ENCODE measurements at regions not wholly inside any gene's neighbourhood (a gene's known extent, or its start where the extent isn't known, plus 50 kb on each side); places are given as distances from the start of the nearest gene placed in this dataset.
"Not testable (repeated sequence)": the region's sequence is repeated elsewhere in the genome, so short reads cannot be mapped to it uniquely, and the experiment has no call there.

GRCh38 chr13:104577071-104577815, 1511.0 kb upstream of the SLC10A2 start:
- in situ Hi-C loops (cut with HindIII; ENCODE audit: low sequenced_read_pairs) = no loop called here
- no peak for DNase-seq (ENCODE audit: low spot score)

GRCh38 chr13:104571893-104572229, 1505.6 kb upstream of the SLC10A2 start:
- in situ Hi-C loops (cut with HindIII; ENCODE audit: low sequenced_read_pairs) = no loop called here

GRCh38 chr13:104571161-104571892, 1505.1 kb upstream of the SLC10A2 start:
- DNase-seq (ENCODE audit: low spot score) = peak; percentile 76
- in situ Hi-C loops (cut with HindIII; ENCODE audit: low sequenced_read_pairs) = no loop called here

More at GRCh38 chr13:104571893-104572229, 1505.6 kb upstream of the SLC10A2 start:
- DNase-seq (ENCODE audit: low spot score) = no peak

GRCh38 chr13:104567114-104567513, 1500.9 kb upstream of the SLC10A2 start:
- in situ Hi-C loops (cut with HindIII; ENCODE audit: low sequenced_read_pairs) = no loop called here
- no peak for DNase-seq (ENCODE audit: low spot score)

- in situ Hi-C loops (cut with HindIII; ENCODE audit: low sequenced_read_pairs) = no loop called here
- DNase-seq (ENCODE audit: low spot score) = no peak
Measured at GRCh38 chr13:104565888-104566287, 1499.7 kb upstream of the SLC10A2 start.

- in situ Hi-C loops (cut with HindIII; ENCODE audit: low sequenced_read_pairs) = no loop called here
- DNase-seq (ENCODE audit: low spot score) = no peak
Measured at GRCh38 chr13:104553896-104554295, 1487.7 kb upstream of the SLC10A2 start.

- in situ Hi-C loops (cut with HindIII; ENCODE audit: low sequenced_read_pairs) = no loop called here
- no peak for DNase-seq (ENCODE audit: low spot score)
Measured at GRCh38 chr13:104553186-104553585, 1487.0 kb upstream of the SLC10A2 start.

GRCh38 chr13:104534847-104535246, 1468.6 kb upstream of the SLC10A2 start:
- DNase-seq (ENCODE audit: low spot score) = no peak
- in situ Hi-C loops (cut with HindIII; ENCODE audit: low sequenced_read_pairs) = no loop called here

- in situ Hi-C loops (cut with HindIII; ENCODE audit: low sequenced_read_pairs) = no loop called here
- no peak for DNase-seq (ENCODE audit: low spot score)
Measured at GRCh38 chr13:104532132-104532531, 1465.9 kb upstream of the SLC10A2 start.

- in situ Hi-C loops (cut with HindIII; ENCODE audit: low sequenced_read_pairs) = no loop called here
- DNase-seq (ENCODE audit: low spot score) = no peak
Measured at GRCh38 chr13:104530741-104531140, 1464.5 kb upstream of the SLC10A2 start.

GRCh38 chr13:104526561-104526960, 1460.3 kb upstream of the SLC10A2 start:
- no peak for DNase-seq (ENCODE audit: low spot score)
- in situ Hi-C loops (cut with HindIII; ENCODE audit: low sequenced_read_pairs) = no loop called here

GRCh38 chr13:104525467-104525866, 1459.2 kb upstream of the SLC10A2 start:
- DNase-seq (ENCODE audit: low spot score) = no peak
- in situ Hi-C loops (cut with HindIII; ENCODE audit: low sequenced_read_pairs) = no loop called here

GRCh38 chr13:104522235-104523072, 1456.2 kb upstream of the SLC10A2 start:
- in situ Hi-C loops (cut with HindIII; ENCODE audit: low sequenced_read_pairs) = no loop called here
- DNase-seq (ENCODE audit: low spot score) = no peak

- no peak for DNase-seq (ENCODE audit: low spot score)
- in situ Hi-C loops (cut with HindIII; ENCODE audit: low sequenced_read_pairs) = no loop called here
Measured at GRCh38 chr13:104510422-104510821, 1444.2 kb upstream of the SLC10A2 start.

- in situ Hi-C loops (cut with HindIII; ENCODE audit: low sequenced_read_pairs); DNase-seq (ENCODE audit: low spot score): not testable (repeated sequence)
Measured at GRCh38 chr13:104493502-104493901, 1427.3 kb upstream of the SLC10A2 start.

- in situ Hi-C loops (cut with HindIII; ENCODE audit: low sequenced_read_pairs) = no loop called here
Measured at GRCh38 chr13:104491916-104492315, 1425.7 kb upstream of the SLC10A2 start.

GRCh38 chr13:104487006-104487405, 1420.8 kb upstream of the SLC10A2 start:
- in situ Hi-C loops (cut with HindIII; ENCODE audit: low sequenced_read_pairs) = no loop called here
- DNase-seq (ENCODE audit: low spot score) = no peak

More at GRCh38 chr13:104491916-104492315, 1425.7 kb upstream of the SLC10A2 start:
- no peak for DNase-seq (ENCODE audit: low spot score)

GRCh38 chr13:104485571-104485970, 1419.4 kb upstream of the SLC10A2 start:
- in situ Hi-C loops (cut with HindIII; ENCODE audit: low sequenced_read_pairs) = no loop called here
- DNase-seq (ENCODE audit: low spot score) = no peak

- no peak for DNase-seq (ENCODE audit: low spot score)
- in situ Hi-C loops (cut with HindIII; ENCODE audit: low sequenced_read_pairs) = no loop called here
Measured at GRCh38 chr13:104483631-104484030, 1417.4 kb upstream of the SLC10A2 start.

- in situ Hi-C loops (cut with HindIII; ENCODE audit: low sequenced_read_pairs) = no loop called here
- no peak for DNase-seq (ENCODE audit: low spot score)
Measured at GRCh38 chr13:104477261-104477660, 1411.0 kb upstream of the SLC10A2 start.
